SKM-1 treated with dmso at 0.1 percent for 144 hours (cell line): ENCODE measurements at regions not wholly inside any gene's neighbourhood (a gene's known extent, or its start where the extent isn't known, plus 50 kb on each side); places are given as distances from the start of the nearest gene placed in this dataset.
"Not testable (repeated sequence)": the region's sequence is repeated elsewhere in the genome, so short reads cannot be mapped to it uniquely, and the experiment has no call there.

Experiments
- DNase-seq: peaks from one replicate; lab custom pipeline; 2025; ENCODE audit not compliant: unreplicated experiment; lab: John Stamatoyannopoulos, UW

DNA sequence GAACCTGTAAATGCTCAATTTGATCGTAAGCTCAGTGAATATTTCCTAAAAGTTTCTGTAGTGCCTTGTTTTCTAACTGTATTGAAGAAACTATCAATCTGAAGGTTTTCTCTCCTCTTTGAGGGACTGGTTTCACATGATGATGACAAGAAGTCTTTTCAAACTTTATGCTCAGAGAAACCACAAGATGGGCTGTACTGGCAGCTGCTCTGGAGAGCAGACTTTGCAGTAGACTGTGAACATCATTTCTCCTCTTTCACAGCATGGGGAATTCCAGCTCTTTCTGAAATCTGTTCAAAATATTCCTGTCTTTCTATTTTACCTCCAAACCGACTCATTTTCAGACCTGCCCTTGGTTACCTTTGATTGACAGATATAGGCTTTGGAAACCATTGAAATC is 194.4 kb downstream of the IZUMO3 start:
- DNase-seq = no peak

- DNase-seq = no peak
Observed at GRCh38 chr9:24342457-24342856, 203.2 kb downstream of the IZUMO3 start.

DNA sequence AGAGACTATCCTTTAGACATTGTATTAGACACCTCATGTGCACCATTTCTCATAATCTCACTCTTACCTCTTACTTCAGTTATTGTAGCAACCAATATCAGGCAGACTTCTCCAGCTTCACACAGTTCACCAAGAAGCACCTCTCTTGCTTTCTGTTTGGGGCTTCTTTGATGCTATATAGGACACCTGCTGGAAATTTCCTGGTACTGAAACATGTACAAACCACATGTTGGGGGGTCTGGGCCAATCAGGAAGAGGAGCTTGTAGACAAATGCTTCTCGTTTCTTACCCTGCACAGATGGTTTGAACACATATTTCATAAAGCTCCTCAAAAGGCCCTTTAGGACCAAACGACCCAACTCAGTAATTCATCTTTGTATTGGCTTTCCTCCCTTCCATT is 212.1 kb downstream of the IZUMO3 start:
- no peak for DNase-seq

- DNase-seq = no peak
Observed at GRCh38 chr9:24298912-24299311, 246.8 kb downstream of the IZUMO3 start.

DNA sequence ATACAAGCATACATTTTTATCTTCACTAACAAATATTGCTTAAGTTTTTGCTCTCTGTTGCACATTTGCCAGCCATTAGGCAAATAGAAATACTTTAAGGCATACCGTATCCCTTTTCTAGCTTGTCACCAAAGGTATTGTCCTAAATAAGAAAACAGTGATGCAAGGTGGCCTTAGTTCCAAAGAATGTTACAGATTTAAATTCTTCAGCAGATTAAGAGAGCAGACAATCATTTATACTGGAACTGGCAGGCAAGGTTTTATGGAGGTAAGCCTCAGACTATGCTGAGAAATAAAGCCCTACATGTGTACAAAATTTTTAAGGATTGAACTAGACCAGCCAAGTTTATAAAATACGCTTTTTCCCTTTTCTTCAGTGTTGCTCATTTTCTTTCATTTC is 247.8 kb downstream of the IZUMO3 start:
- no peak for DNase-seq

DNA sequence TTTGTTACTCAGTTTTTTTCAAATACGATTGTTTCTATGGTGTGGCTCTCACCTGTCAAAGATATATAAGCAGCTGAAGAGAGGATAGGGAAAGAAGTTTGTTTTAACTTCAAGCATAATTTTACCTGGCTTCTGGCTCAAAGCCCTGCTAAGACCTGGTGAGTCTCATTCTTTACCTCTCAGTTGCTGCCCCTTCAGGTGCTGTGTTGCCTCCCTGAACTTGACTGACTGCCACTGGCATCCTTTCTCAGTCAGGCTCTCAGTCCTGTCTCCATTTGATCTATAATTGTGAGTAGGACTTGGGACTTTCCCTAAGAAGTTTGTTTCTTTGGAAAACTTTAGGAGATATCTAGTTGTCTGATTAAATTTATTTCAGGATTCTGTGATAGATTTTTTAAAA is 249.6 kb downstream of the IZUMO3 start:
- DNase-seq = no peak

DNA sequence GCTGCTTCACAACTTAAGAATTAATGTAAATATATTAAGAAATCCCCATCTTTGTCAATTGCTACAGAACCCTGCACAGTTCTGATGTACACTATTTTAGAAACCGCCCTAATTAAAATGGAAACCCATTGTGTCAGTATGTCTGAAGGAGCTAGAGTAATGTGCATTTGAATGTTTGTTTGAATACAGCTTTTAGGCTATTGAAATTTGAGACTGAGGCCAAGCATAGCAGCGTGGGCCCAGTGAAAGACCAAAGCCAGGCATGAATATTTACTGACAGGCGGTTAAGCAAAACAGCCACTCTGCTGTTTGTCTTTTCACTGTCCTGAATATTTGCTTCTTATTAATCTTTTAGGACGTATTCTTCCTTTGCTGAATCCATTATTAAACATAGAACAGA is 252.3 kb downstream of the IZUMO3 start:
- DNase-seq = no peak

DNA sequence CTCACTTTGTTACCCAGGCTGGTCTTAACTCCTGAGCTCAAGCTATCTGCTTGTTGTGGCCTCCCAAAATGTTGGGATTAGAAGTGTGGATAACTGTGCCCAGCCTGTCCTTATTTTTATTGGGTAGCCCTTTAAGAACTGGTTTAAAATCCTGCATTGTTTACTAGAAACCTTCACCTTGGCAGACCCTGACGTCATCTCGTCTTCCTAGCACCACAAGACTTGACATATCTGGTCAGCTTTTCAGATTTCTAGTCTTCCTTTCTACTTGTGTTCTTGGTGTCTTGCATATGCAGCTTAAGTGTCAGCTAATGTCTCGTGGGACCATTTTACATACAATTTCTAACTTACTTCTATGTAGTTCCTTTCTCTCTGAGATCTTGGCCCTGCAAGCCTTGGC is 258.9 kb downstream of the IZUMO3 start:
- DNase-seq = no peak

- DNase-seq = no peak
Observed at GRCh38 chr9:24258626-24259025, 287.1 kb downstream of the IZUMO3 start.

- DNase-seq = no peak
Observed at GRCh38 chr9:24257726-24258125, 288.0 kb downstream of the IZUMO3 start.

- peak; percentile 38 for DNase-seq
Observed at GRCh38 chr9:24245988-24246387, 299.7 kb downstream of the IZUMO3 start.

DNA sequence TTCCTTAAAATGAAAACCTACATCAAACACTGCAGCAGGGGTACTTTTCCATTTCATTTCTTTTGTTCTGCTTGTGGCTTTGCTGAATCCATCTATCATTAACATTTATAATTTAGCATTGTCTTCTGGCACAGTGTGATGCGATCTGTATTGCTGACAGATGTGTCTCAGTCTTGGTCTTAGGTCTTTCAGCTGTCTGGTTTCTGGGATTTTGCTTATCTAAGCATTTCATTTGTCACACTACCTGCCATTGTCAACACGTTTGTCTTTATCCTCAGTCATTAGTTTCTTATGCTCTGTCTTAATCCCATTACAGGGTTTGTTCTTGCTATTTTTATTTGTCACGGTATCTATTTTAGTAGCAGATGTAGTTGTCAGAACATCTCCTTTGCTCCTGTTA is 303.1 kb downstream of the IZUMO3 start:
- DNase-seq = no peak

- DNase-seq = no peak
Observed at GRCh38 chr9:24218656-24219055, 327.0 kb downstream of the IZUMO3 start.

GRCh38 chr9:24210641-24211040 is 335.1 kb downstream of the IZUMO3 start:
- no peak for DNase-seq

DNA sequence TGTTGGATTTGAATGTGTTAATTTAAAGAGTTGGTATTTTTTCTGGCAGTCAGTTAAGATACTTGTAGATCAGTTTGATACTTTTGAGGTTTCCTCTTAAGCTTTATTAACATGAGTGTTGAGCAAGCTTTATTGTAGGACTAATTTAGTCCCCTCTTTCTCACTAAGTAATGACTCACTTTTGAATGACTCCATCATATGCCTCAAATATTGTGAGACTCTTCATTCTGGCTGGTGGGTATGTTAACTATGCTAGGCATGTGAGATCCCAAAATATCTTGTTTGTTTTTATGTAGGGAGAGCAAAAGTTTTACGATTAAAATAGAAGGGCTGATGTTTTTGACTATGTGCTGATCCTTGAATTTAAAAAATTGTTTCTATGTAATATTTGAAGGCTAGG is 355.7 kb downstream of the IZUMO3 start:
- DNase-seq = no peak

DNA sequence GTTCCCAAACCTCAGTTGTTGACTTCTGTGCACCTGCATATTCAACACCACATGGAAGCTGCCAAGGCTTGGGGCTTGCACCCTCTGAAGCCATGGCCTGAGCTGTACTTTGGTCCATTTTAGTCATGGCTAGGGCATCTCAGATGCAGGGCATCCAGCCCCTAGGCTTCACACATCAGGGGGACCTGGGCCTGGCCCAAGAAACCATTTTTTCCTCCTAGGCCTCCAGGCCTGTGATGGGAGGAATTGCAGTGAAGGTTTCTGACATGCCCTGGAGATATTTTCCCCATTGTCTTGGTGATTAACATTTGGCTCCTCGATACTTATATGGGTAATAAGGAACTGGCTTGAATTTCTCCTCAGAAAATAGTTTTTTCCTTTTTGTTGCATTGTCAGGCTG is 354.5 kb upstream of the ELAVL2 start:
- DNase-seq = not testable (repeated sequence)

GRCh38 chr9:24144796-24145195 is 318.8 kb upstream of the ELAVL2 start:
- DNase-seq = no peak

DNA sequence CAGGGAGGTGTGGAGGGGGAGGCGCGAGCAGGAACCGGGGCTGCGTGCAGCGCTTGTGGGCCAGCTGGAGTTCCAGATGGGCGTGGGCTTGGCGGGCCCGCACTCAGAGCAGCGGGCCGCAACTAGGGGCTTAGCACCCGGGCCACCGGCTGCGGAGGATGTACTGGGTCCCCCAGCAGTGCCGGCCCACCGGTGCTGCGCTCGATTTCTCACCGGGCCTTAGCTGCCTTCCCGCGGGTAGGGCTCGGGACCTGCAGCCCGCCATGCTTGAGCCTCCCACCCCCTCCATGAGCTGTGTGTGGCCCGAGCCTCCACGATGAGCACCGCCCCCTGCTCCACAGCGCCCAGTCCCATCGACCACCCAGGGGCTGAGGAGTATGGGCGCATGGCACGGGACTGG is 309.0 kb upstream of the ELAVL2 start:
- DNase-seq = not testable (repeated sequence)

DNA sequence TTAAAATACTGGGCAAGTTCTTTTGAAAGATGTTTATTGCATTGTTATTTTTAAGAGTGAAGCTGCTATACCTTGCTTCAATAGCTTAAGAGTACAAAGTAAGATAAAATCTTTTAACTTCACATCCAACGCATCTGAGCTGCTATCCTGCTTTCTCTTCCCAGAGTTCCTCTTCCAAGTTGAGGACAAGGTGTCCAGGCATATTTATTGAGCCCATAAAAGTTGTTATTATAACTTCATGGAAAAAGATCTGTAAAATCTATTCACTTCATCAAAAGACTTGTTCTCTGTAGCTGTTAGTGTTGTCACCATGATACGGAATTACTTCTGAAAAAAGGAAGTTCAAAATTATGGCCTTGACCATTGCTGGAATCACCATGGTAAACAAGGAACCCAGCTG is 306.2 kb upstream of the ELAVL2 start:
- no peak for DNase-seq

- DNase-seq = no peak
Observed at GRCh38 chr9:24127519-24127918, 301.5 kb upstream of the ELAVL2 start.

- no peak for DNase-seq
Observed at GRCh38 chr9:24118190-24118589, 292.1 kb upstream of the ELAVL2 start.

DNA sequence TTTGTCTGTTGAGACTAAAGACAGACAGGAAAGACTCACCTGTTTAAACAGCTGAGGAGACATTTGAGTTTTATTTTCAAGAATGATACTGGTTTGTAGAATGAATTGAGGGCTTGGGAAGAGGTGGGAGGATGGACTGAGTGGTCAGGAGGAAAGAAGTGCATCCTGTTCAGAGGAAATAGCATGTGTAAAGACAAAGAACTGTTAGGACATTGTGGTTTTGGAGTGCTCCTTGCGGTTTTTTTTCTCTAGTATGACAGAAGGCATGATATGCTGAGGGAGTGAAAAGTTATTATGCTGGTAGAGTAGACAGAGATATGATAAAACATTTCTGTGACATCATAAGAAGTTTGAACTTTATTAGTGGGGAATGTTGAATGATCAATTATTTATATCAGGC is 270.7 kb upstream of the ELAVL2 start:
- DNase-seq = peak; percentile 21

DNA sequence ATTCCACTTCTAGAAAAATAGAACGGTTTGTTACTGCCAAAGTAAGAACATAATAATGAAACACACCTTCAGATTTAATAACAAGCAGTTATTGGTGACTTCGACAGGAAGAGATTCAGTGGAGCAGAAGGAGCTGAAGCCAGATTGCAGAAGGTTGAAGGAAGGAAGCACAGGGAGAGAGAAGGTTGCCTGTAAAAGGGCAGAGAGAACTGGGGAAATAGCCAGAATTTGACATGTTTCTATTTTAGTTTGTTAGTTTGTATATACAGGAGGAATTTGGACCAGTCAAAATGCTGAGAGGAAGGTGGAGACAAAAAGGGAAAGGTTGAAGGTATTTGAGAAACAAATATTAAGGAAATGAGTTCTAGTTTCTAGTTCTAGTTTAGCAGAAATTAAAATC is 269.2 kb upstream of the ELAVL2 start:
- DNase-seq = no peak

- DNase-seq = no peak
Observed at GRCh38 chr9:24090566-24090965, 264.5 kb upstream of the ELAVL2 start.
